Neural cell (in vitro differentiated cells): ENCODE measurements at regions not wholly inside any gene's neighbourhood (a gene's known extent, or its start where the extent isn't known, plus 50 kb on each side); places are given as distances from the start of the nearest gene placed in this dataset.

Experiments
- CTCF ChIP-seq: fragments of 450-650 bp; IDR thresholded peaks from 2 replicates; pipeline ENCODE4 v1.5.1; 2014; ENCODE audit warnings: antibody characterized with exemption, mild to moderate bottlenecking, moderate library complexity; ENCODE audit not compliant: poor library complexity, severe bottlenecking
- EP300 ChIP-seq: fragments of 450-650 bp; conservative IDR thresholded peaks from 2 replicates; pipeline ENCODE4 v1.6.1; 2014; ENCODE audit warnings: antibody characterized with exemption, mild to moderate bottlenecking, moderate library complexity; ENCODE audit not compliant: poor library complexity, severe bottlenecking
- EZH2 ChIP-seq: fragments of 200-600, 300-800 bp; shearing (Covaris generic), sonication (generic); IDR thresholded peaks from 2 replicates; pipeline ENCODE4 v1.6.1; 2014; ENCODE audit warnings: antibody characterized with exemption, low read length, borderline replicate concordance, mild to moderate bottlenecking; ENCODE audit not compliant: insufficient read depth, poor library complexity, severe bottlenecking
- MXI1 ChIP-seq: fragments of 450-650 bp; conservative IDR thresholded peaks from 2 replicates; pipeline ENCODE4 v1.6.1; 2014; ENCODE audit warnings: antibody characterized with exemption, mild to moderate bottlenecking; ENCODE audit not compliant: poor library complexity, severe bottlenecking
- POLR2AphosphoS5 ChIP-seq: IDR thresholded peaks from 2 replicates; pipeline ENCODE4 v1.6.1; 2012
- RAD21 ChIP-seq: fragments of 450-650 bp; conservative IDR thresholded peaks from 2 replicates; pipeline ENCODE4 v1.6.1; 2014; ENCODE audit warnings: antibody characterized with exemption, mild to moderate bottlenecking, moderate library complexity
- REST ChIP-seq: IDR thresholded peaks from 2 replicates; pipeline ENCODE4 v1.6.1; 2012; ENCODE audit warnings: borderline replicate concordance
- SMC3 ChIP-seq: fragments of 450-650 bp; conservative IDR thresholded peaks from 2 replicates; pipeline ENCODE4 v1.6.1; 2014; ENCODE audit warnings: antibody characterized with exemption, mild to moderate bottlenecking, moderate library complexity; ENCODE audit not compliant: poor library complexity
- TAF1 ChIP-seq: IDR thresholded peaks from 2 replicates; pipeline ENCODE4 v1.6.1; 2012; ENCODE audit warnings: low read depth

- no peak for TF ChIP-seq TAF1
- no peak for TF ChIP-seq SMC3
- TF ChIP-seq CTCF: no peak
- TF ChIP-seq POLR2AphosphoS5: no peak
- no peak for TF ChIP-seq RAD21
- TF ChIP-seq EP300: no peak
- TF ChIP-seq MXI1: no peak
- TF ChIP-seq REST: no peak
- TF ChIP-seq EZH2: no peak
Measured at GRCh38 chr5:18395126-18396110, 761.2 kb downstream of the TAF11L14 start.
